SU-DHL-6 (cell line): ENCODE measurements at regions not wholly inside any gene's neighbourhood (a gene's known extent, or its start where the extent isn't known, plus 50 kb on each side); places are given as distances from the start of the nearest gene placed in this dataset.

Experiments
- H2AFZ ChIP-seq: fragments of 200-600 bp; sonication (generic); 2 replicates; pipeline ENCODE4 v1.6.1; 2014; ENCODE audit warnings: low read depth, mild to moderate bottlenecking, moderate library complexity, mixed read lengths, antibody characterized with exemption, low read length; ENCODE audit not compliant: severe bottlenecking
- H3F3A ChIP-seq: fragments of 200-600 bp; shearing (Covaris generic); 2 replicates; pipeline ENCODE4 v1.6.0; 2016; ENCODE audit warnings: antibody characterized with exemption, mild to moderate bottlenecking; ENCODE audit not compliant: insufficient read depth
- H3K27ac ChIP-seq: fragments of 200-600 bp; sonication (generic); 2 replicates; pipeline ENCODE4 v1.5.1; 2016; ENCODE audit warnings: low read depth, mild to moderate bottlenecking, low read length, moderate library complexity, mixed read lengths
- H3K27me3 ChIP-seq: fragments of 200-600 bp; sonication (generic), shearing (Covaris generic); 2 replicates; pipeline ENCODE4 v1.6.0; 2014; ENCODE audit warnings: mild to moderate bottlenecking, low read length
- H3K36me3 ChIP-seq: fragments of 200-600 bp; sonication (generic); 2 replicates; pipeline ENCODE4 v1.6.1; 2014; ENCODE audit warnings: mild to moderate bottlenecking, low read length, mixed read lengths
- H3K4me2 ChIP-seq: fragments of 300-600, 200-600 bp; shearing (Covaris generic), sonication (generic); 2 replicates; pipeline ENCODE4 v1.6.0; 2014; ENCODE audit warnings: low read length, low read depth, mild to moderate bottlenecking; ENCODE audit not compliant: poor library complexity, severe bottlenecking
- H3K4me3 ChIP-seq: fragments of 200-600 bp; sonication (generic); 2 replicates; pipeline ENCODE4 v1.5.1; 2014; ENCODE audit warnings: antibody characterized with exemption, low read length, mild to moderate bottlenecking, mixed read lengths; ENCODE audit not compliant: insufficient read depth, poor library complexity, severe bottlenecking
- H3K79me2 ChIP-seq: fragments of 200-600 bp; sonication (generic); 2 replicates; pipeline ENCODE4 v1.6.1; 2014; ENCODE audit warnings: mild to moderate bottlenecking, low read length, moderate library complexity; ENCODE audit not compliant: insufficient read depth
- H3K9ac ChIP-seq: fragments of 200-600 bp; sonication (generic); 2 replicates; pipeline ENCODE4 v1.7.0; 2014; ENCODE audit warnings: mild to moderate bottlenecking, low read length
- H3K9me2 ChIP-seq: fragments of 200-600 bp; sonication (generic); replicated peaks from 2 replicates; pipeline ENCODE4 v1.6.1; 2014; ENCODE audit warnings: low read length; ENCODE audit not compliant: insufficient read depth
- H3K9me3 ChIP-seq: fragments of 200-600 bp; sonication (generic); 2 replicates; pipeline ENCODE4 v1.6.1; 2014; ENCODE audit warnings: low read length, mixed read lengths; ENCODE audit not compliant: insufficient read depth
- H4K20me1 ChIP-seq: fragments of 200-600 bp; sonication (generic); 2 replicates; pipeline ENCODE4 v1.6.1; 2014; ENCODE audit warnings: low read depth, mild to moderate bottlenecking, antibody characterized with exemption, low read length, moderate library complexity, mixed read lengths
- CTCF ChIP-seq: fragments of 200-600 bp; sonication (generic); IDR thresholded peaks from one replicate; pipeline ENCODE4 v1.5.1; 2017; ENCODE audit warnings: antibody characterized with exemption, mild to moderate bottlenecking, low read length, moderate library complexity; ENCODE audit not compliant: insufficient read depth, poor library complexity, severe bottlenecking
- EZH2phosphoT487 ChIP-seq: fragments of 200-600 bp; sonication (generic), shearing (Covaris generic); conservative IDR thresholded peaks from 2 replicates; pipeline ENCODE4 v1.6.1; 2018; ENCODE audit warnings: mild to moderate bottlenecking, antibody characterized with exemption, low read length, moderate library complexity, mixed read lengths

GRCh38 chr2:381941-382727 lies 94.2 kb upstream of the ALKAL2 start:
- no peaks in the 10 kb centered on the region for H3K36me3 ChIP-seq
- H3K79me2 ChIP-seq: no peaks in the 10 kb centered on the region
- no peak overlapping the region for H3K27ac ChIP-seq
- no peaks in the 10 kb centered on the region for H3K9me2 ChIP-seq
- no peak overlapping the region for H2AFZ ChIP-seq
- no peaks in the 10 kb centered on the region for H3K9me3 ChIP-seq
- no peak overlapping the region for H3K4me3 ChIP-seq
- H4K20me1 ChIP-seq: no peaks in the 10 kb centered on the region
- no peak overlapping the region for H3K4me2 ChIP-seq
- H3K9ac ChIP-seq: no peak overlapping the region
- TF ChIP-seq CTCF: no peak
- no peak for TF ChIP-seq EZH2phosphoT487
- H3F3A ChIP-seq: no peaks in the 10 kb centered on the region
- H3K27me3 ChIP-seq: no peaks in the 10 kb centered on the region

GRCh38 chr2:381181-381580 lies 93.3 kb upstream of the ALKAL2 start:
- Histone ChIP-seq H2AFZ (no peak overlapping the region), H4K20me1 (no peaks in the 10 kb centered on the region), H3K36me3 (no peaks in the 10 kb centered on the region), H3K27ac (no peak overlapping the region), H3F3A (no peaks in the 10 kb centered on the region), H3K27me3 (no peaks in the 10 kb centered on the region), H3K9me2 (no peaks in the 10 kb centered on the region), H3K4me2 (no peak overlapping the region), H3K9ac (no peak overlapping the region), H3K79me2 (no peaks in the 10 kb centered on the region), H3K9me3 (no peaks in the 10 kb centered on the region), H3K4me3 (no peak overlapping the region)
- TF ChIP-seq EZH2phosphoT487: no peak
- no peak for TF ChIP-seq CTCF

GRCh38 chr2:380772-381171 lies 92.9 kb upstream of the ALKAL2 start:
- Histone ChIP-seq H3K27ac (no peak overlapping the region), H2AFZ (no peak overlapping the region), H3F3A (no peaks in the 10 kb centered on the region), H3K9me3 (no peaks in the 10 kb centered on the region), H3K27me3 (no peaks in the 10 kb centered on the region), H3K4me2 (no peak overlapping the region), H3K9ac (no peak overlapping the region), H3K79me2 (no peaks in the 10 kb centered on the region), H3K9me2 (no peaks in the 10 kb centered on the region), H4K20me1 (no peaks in the 10 kb centered on the region), H3K36me3 (no peaks in the 10 kb centered on the region), H3K4me3 (no peak overlapping the region)
- TF ChIP-seq EZH2phosphoT487 (no peak), CTCF (no peak)
